ENCODE measurements at regions not wholly inside any gene's neighbourhood (a gene's known extent, or its start where the extent isn't known, plus 50 kb on each side); places are given as distances from the start of the nearest gene placed in this dataset.

DNA sequence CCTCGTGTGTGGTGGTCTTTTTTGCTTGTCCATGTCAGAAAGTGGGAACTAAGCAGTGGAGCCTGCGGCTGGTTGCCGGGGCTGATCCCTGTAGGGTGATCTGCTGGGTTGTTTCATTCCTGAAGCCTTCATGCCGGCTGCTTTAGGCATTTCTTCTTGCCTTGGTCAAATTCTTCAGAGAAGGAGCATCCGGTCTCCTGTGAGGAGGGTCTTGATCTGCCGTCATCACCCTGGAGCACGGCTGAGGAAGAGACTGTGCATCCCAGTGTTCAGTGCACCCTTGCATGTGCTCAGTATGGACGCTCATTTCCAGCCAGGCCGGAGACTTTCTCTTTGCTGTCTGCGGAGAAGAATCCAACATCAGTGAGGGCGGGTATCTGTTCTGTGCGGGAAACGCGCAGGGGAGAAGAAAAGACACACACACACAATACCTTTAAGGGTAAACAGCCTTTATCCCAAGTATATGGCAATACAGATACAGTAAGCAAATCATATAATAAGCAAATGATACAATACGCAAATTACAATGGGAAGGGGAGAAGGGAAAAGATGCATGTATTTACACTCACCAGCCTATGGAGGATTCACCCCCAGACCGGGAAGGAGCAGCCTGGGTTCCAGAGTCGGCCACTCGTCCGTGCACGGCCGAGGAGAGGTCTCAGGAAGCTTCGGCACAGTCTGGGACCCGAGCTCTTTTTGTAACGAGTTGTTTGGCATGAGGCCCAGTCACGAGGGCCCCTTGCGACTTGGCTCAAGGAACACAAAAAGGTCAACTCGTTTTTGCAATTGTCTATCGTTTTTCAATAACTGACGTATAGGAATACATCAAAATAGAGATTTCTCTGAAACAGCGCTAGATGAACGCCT, 1366.8 kb upstream of the TMEM132C start:
- Mint-ChIP-seq H3K9me3 (peaks cover 0 to 6% (median 3%) of the 10 kb centered on the region in 7 donors), H3K36me3 (no peaks in the 10 kb centered on the region), H3K27me3 (peaks cover 4% of the 10 kb centered on the region), H3K4me1 (no peaks in the 10 kb centered on the region), H3K4me3 (no peak overlapping the region), H3K27ac (no peak overlapping the region)
- H3K4me3 ChIP-seq (ENCODE audit: low read depth, low read length), result no peak overlapping the region
- no peak for DNase-seq
- peaks cover 0 to 2% of the 10 kb centered on the region in 2 experiments for H3K9me3 ChIP-seq (ENCODE audit: control insufficient read depth in 2 of 2, low read length in 2 of 2)
- H3K27ac ChIP-seq (ENCODE audit: insufficient read depth, low read length, poor library complexity, severe bottlenecking), result no peak overlapping the region
- ATAC-seq (ENCODE audit: low read depth in 2 of 2), result no peak
- no peaks in the 10 kb centered on the region for H3K27me3 ChIP-seq (ENCODE audit: control insufficient read depth, insufficient read depth, low read length)
- H3K36me3 ChIP-seq (ENCODE audit: control insufficient read depth, insufficient read depth, low read length), result no peaks in the 10 kb centered on the region
- H3K4me1 ChIP-seq (ENCODE audit: control insufficient read depth, insufficient read depth, low read length, poor library complexity, severe bottlenecking), result no peaks in the 10 kb centered on the region

- no peak for DNase-seq
- H3K4me1 ChIP-seq (ENCODE audit: control insufficient read depth, insufficient read depth, low read length, poor library complexity, severe bottlenecking), result no peaks in the 10 kb centered on the region
- Mint-ChIP-seq H3K4me1 (no peaks in the 10 kb centered on the region), H3K9me3 (peaks cover 0 to 7% (median 4%) of the 10 kb centered on the region in 7 donors), H3K27me3 (no peaks in the 10 kb centered on the region), H3K36me3 (no peaks in the 10 kb centered on the region), H3K4me3 (peak overlapping the region in 1 of 4 donors; percentile 21), H3K27ac (no peak overlapping the region)
- no peaks in the 10 kb centered on the region for H3K36me3 ChIP-seq (ENCODE audit: control insufficient read depth, insufficient read depth, low read length)
- no peak for ATAC-seq (ENCODE audit: low read depth in 2 of 2)
- peaks cover 0 to 2% of the 10 kb centered on the region in 2 experiments for H3K9me3 ChIP-seq (ENCODE audit: control insufficient read depth in 2 of 2, low read length in 2 of 2)
- no peaks in the 10 kb centered on the region for H3K27me3 ChIP-seq (ENCODE audit: control insufficient read depth, insufficient read depth, low read length)
- H3K4me3 ChIP-seq (ENCODE audit: low read depth, low read length), result no peak overlapping the region
- H3K27ac ChIP-seq (ENCODE audit: insufficient read depth, low read length, poor library complexity, severe bottlenecking), result no peak overlapping the region
Observed at GRCh38 chr12:126903027-126903876, 1363.7 kb upstream of the TMEM132C start.

GRCh38 chr12:126905752-126906151, 1361.2 kb upstream of the TMEM132C start:
- no peak for ATAC-seq (ENCODE audit: low read depth in 2 of 2)

DNA sequence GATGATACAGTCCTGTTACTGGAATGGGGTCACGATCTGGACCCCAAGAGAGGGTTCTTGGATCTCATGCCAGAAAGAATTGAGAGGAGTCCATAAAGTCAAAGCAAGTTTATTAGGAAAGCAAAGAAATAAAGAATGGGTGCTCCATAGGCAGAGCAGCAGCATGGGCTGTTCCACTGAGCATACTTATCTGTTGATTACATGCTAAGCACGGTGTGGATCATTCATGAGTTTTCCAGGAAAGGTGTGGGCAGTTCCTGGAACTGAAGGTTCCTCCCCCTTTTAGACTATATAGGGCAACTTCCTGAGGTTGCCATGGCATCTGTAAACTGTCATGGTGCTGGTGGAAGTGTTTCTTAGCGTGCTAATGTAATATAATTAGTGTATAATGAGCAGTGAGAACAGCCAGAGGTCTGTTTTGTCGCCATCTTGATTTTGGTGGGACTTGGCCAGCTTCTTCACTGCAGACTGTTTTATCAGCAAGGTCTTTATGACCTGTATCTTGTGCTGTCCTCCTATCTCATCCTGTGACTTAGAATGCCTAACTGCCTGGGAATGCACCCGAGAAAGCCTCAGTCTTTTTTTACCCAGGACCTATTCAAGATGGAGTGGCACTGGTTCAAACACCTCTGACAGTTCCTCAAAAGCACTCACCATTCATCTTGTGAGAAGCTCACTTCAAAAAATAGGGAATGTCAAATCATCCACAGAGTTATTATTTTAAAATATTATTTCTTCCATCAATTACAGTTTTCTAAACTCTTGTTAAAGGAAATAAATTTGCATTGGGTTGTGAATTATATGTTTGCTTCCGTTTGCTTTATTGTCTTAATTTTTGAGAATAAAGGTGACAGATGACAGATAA, 1358.8 kb upstream of the TMEM132C start:
- DNase-seq (peak in 1 of 3 donors; percentile 20), ATAC-seq (ENCODE audit: low read depth in 2 of 2) (no peak)
- no peak overlapping the region for H3K4me3 Mint-ChIP-seq
- Histone ChIP-seq H3K4me1 (ENCODE audit: control insufficient read depth, insufficient read depth, low read length, poor library complexity, severe bottlenecking) (no peaks in the 10 kb centered on the region), H3K27me3 (ENCODE audit: control insufficient read depth, insufficient read depth, low read length) (no peaks in the 10 kb centered on the region), H3K27ac (ENCODE audit: insufficient read depth, low read length, poor library complexity, severe bottlenecking) (no peak overlapping the region), H3K4me3 (ENCODE audit: low read depth, low read length) (no peak overlapping the region), H3K36me3 (ENCODE audit: control insufficient read depth, insufficient read depth, low read length) (no peaks in the 10 kb centered on the region), H3K9me3 (ENCODE audit: control insufficient read depth in 2 of 2, low read length in 2 of 2) (no peaks in the 10 kb centered on the region)
- H3K36me3 Mint-ChIP-seq, result no peaks in the 10 kb centered on the region
- peaks cover 0 to 11% (median 2%) of the 10 kb centered on the region in 7 donors for H3K9me3 Mint-ChIP-seq
- H3K27ac Mint-ChIP-seq, result no peak overlapping the region
- H3K27me3 Mint-ChIP-seq, result no peaks in the 10 kb centered on the region
- no peaks in the 10 kb centered on the region for H3K4me1 Mint-ChIP-seq

More at GRCh38 chr12:126905752-126906151, 1361.2 kb upstream of the TMEM132C start:
- no peaks in the 10 kb centered on the region for H3K27me3 Mint-ChIP-seq
- H3K4me3 Mint-ChIP-seq, result no peak overlapping the region
- no peaks in the 10 kb centered on the region for H3K9me3 ChIP-seq (ENCODE audit: control insufficient read depth in 2 of 2, low read length in 2 of 2)
- H3K36me3 ChIP-seq (ENCODE audit: control insufficient read depth, insufficient read depth, low read length), result no peaks in the 10 kb centered on the region
- no peaks in the 10 kb centered on the region for H3K4me1 ChIP-seq (ENCODE audit: control insufficient read depth, insufficient read depth, low read length, poor library complexity, severe bottlenecking)
- H3K27ac Mint-ChIP-seq, result no peak overlapping the region
- H3K27me3 ChIP-seq (ENCODE audit: control insufficient read depth, insufficient read depth, low read length), result no peaks in the 10 kb centered on the region
- H3K27ac ChIP-seq (ENCODE audit: insufficient read depth, low read length, poor library complexity, severe bottlenecking), result no peak overlapping the region
- no peak overlapping the region for H3K4me3 ChIP-seq (ENCODE audit: low read depth, low read length)
- H3K9me3 Mint-ChIP-seq, result peaks cover 0 to 7% (median 3%) of the 10 kb centered on the region in 7 donors
- no peaks in the 10 kb centered on the region for H3K36me3 Mint-ChIP-seq
- DNase-seq, result no peak
- no peaks in the 10 kb centered on the region for H3K4me1 Mint-ChIP-seq

DNA sequence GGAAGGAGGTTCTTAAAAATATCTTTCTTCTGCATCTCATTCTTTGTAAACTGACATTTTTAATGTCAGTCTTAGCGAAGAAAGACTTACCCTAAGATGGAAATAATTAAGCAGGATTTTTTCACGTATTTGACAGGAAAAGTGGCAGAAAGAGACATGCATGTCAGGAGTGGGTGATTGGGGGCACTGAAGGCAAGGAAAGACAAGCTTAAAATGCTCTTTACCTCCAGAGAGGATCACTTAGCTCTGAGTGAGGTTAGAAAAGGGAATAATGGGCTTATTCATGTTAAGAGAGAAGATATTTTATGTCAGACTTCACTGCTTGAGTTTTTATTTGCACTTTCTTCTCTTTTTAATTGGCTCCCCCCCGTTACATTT, 1358.2 kb upstream of the TMEM132C start:
- Histone ChIP-seq H3K27me3 (ENCODE audit: control insufficient read depth, insufficient read depth, low read length) (no peaks in the 10 kb centered on the region), H3K27ac (ENCODE audit: insufficient read depth, low read length, poor library complexity, severe bottlenecking) (no peak overlapping the region), H3K4me1 (ENCODE audit: control insufficient read depth, insufficient read depth, low read length, poor library complexity, severe bottlenecking) (no peaks in the 10 kb centered on the region), H3K9me3 (ENCODE audit: control insufficient read depth in 2 of 2, low read length in 2 of 2) (no peaks in the 10 kb centered on the region), H3K36me3 (ENCODE audit: control insufficient read depth, insufficient read depth, low read length) (no peaks in the 10 kb centered on the region), H3K4me3 (ENCODE audit: low read depth, low read length) (no peak overlapping the region)
- Mint-ChIP-seq H3K36me3 (no peaks in the 10 kb centered on the region), H3K4me3 (no peak overlapping the region), H3K9me3 (peaks cover 0 to 11% (median 2%) of the 10 kb centered on the region in 7 donors), H3K27ac (no peak overlapping the region), H3K27me3 (no peaks in the 10 kb centered on the region), H3K4me1 (no peaks in the 10 kb centered on the region)
- ATAC-seq (ENCODE audit: low read depth in 2 of 2) (no peak), DNase-seq (no peak)

- Histone ChIP-seq H3K27ac (ENCODE audit: insufficient read depth, low read length, poor library complexity, severe bottlenecking) (no peak overlapping the region), H3K27me3 (ENCODE audit: control insufficient read depth, insufficient read depth, low read length) (no peaks in the 10 kb centered on the region), H3K36me3 (ENCODE audit: control insufficient read depth, insufficient read depth, low read length) (no peaks in the 10 kb centered on the region), H3K4me1 (ENCODE audit: control insufficient read depth, insufficient read depth, low read length, poor library complexity, severe bottlenecking) (no peaks in the 10 kb centered on the region), H3K4me3 (ENCODE audit: low read depth, low read length) (no peak overlapping the region), H3K9me3 (ENCODE audit: control insufficient read depth in 2 of 2, low read length in 2 of 2) (no peaks in the 10 kb centered on the region)
- H3K27me3 Mint-ChIP-seq, result no peaks in the 10 kb centered on the region
- H3K4me3 Mint-ChIP-seq, result no peak overlapping the region
- no peak overlapping the region for H3K27ac Mint-ChIP-seq
- no peaks in the 10 kb centered on the region for H3K4me1 Mint-ChIP-seq
- no peak for DNase-seq
- no peak for ATAC-seq (ENCODE audit: low read depth in 2 of 2)
- H3K9me3 Mint-ChIP-seq, result peaks cover 0 to 11% (median 2%) of the 10 kb centered on the region in 7 donors
- no peaks in the 10 kb centered on the region for H3K36me3 Mint-ChIP-seq
Observed at GRCh38 chr12:126910570-126910969, 1356.4 kb upstream of the TMEM132C start.

DNA sequence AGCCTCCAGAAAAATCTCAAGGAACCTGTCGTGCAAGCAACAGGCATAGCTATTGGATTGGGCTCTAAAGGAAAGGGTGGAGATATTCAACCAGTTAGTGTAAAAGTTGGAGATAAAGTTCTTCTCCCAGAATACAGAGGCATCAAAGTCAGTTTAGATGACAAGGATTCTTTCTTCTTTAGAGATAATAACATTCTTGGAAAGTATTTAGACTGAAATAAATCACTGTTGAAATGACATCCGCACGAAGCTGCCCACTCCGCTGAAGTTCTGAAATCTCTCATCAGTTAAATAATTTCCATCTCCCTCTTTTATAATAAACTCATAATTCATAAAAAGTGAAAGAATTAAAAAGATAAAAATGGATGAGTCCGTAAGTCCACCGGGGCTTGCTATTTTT, 1354.9 kb upstream of the TMEM132C start:
- H3K27ac ChIP-seq (ENCODE audit: insufficient read depth, low read length, poor library complexity, severe bottlenecking), result no peak overlapping the region
- Mint-ChIP-seq H3K4me1 (no peaks in the 10 kb centered on the region), H3K9me3 (peaks cover 0 to 6% (median 1%) of the 10 kb centered on the region in 7 donors), H3K27ac (no peak overlapping the region), H3K36me3 (no peaks in the 10 kb centered on the region), H3K4me3 (no peak overlapping the region), H3K27me3 (no peaks in the 10 kb centered on the region)
- no peak overlapping the region for H3K4me3 ChIP-seq (ENCODE audit: low read depth, low read length)
- no peaks in the 10 kb centered on the region for H3K4me1 ChIP-seq (ENCODE audit: control insufficient read depth, insufficient read depth, low read length, poor library complexity, severe bottlenecking)
- no peak for ATAC-seq (ENCODE audit: low read depth in 2 of 2)
- H3K27me3 ChIP-seq (ENCODE audit: control insufficient read depth, insufficient read depth, low read length), result no peaks in the 10 kb centered on the region
- H3K36me3 ChIP-seq (ENCODE audit: control insufficient read depth, insufficient read depth, low read length), result no peaks in the 10 kb centered on the region
- no peak for DNase-seq
- H3K9me3 ChIP-seq (ENCODE audit: control insufficient read depth in 2 of 2, low read length in 2 of 2), result no peaks in the 10 kb centered on the region
